ENCODE measurements at regions not wholly inside any gene's neighbourhood (a gene's known extent, or its start where the extent isn't known, plus 50 kb on each side); places are given as distances from the start of the nearest gene placed in this dataset.

DNA sequence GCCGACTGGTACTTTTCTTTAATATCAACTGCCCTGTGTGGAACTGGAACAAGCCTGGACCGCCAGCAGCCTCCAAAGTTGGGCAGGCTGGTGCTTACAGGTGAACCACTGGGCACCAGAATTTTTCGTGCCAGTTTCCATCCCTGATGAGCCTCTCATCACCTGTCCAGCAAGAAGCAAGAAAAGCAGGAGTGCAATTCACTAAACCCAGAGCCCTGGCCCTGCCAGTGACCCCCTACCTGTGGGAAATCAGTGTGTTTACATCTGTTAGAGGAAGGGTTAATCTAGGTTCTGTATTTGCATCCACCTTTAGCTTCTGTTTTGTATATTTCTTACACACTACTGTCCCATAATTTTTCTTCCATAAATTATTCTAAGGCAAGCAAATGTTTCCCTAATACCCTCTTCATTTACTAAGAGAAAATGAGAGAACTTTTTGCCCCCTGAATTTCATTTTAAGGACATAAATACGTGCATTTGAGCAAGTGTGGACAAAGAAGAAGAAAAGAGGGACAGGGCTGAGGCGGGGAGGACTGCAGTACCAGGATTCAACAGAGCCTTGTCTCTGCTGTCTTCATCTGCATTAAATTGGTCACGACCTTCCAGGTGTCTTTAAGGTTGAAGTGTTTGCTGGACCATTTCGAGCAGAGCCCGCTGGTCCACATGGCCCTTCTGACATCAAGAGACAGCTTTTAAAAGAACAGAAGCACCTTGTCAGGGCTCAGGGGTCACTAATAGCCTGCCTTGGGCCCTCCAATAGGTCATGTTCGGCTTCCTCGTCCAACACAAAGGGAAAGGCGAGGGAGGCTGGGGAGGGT is 763.1 kb downstream of the BCL11A start:
- no peak overlapping the region for H3K4me3 ChIP-seq (ENCODE audit: insufficient read depth, low read length, poor library complexity, severe bottlenecking)
- no peaks in the 10 kb centered on the region for H3K27me3 ChIP-seq (ENCODE audit: low read length)
- no peaks in the 10 kb centered on the region for H3F3A ChIP-seq (ENCODE audit: insufficient read depth)
- no peak overlapping the region for H3K4me2 ChIP-seq (ENCODE audit: low read depth, low read length, poor library complexity, severe bottlenecking)
- no peaks in the 10 kb centered on the region for H3K36me3 ChIP-seq (ENCODE audit: low read length)
- no peaks in the 10 kb centered on the region for H3K79me2 ChIP-seq (ENCODE audit: insufficient read depth, low read length)
- no peaks in the 10 kb centered on the region for H4K20me1 ChIP-seq (ENCODE audit: low read depth, low read length)
- TF ChIP-seq EZH2phosphoT487 (conservative IDR thresholded peaks at IDR 0.05; ENCODE audit: low read length) (no peak), CTCF (IDR thresholded peaks at IDR 0.05; ENCODE audit: insufficient read depth, low read length, poor library complexity, severe bottlenecking) (no peak)
- H3K9ac ChIP-seq (ENCODE audit: low read length): no peak overlapping the region
- H3K27ac ChIP-seq (ENCODE audit: low read depth, low read length): no peak overlapping the region
- no peaks in the 10 kb centered on the region for H3K9me2 ChIP-seq (replicated peaks; ENCODE audit: insufficient read depth, low read length)
- H3K9me3 ChIP-seq (ENCODE audit: insufficient read depth, low read length): no peaks in the 10 kb centered on the region
- H2AFZ ChIP-seq (ENCODE audit: low read depth, low read length, severe bottlenecking): no peak overlapping the region

DNA sequence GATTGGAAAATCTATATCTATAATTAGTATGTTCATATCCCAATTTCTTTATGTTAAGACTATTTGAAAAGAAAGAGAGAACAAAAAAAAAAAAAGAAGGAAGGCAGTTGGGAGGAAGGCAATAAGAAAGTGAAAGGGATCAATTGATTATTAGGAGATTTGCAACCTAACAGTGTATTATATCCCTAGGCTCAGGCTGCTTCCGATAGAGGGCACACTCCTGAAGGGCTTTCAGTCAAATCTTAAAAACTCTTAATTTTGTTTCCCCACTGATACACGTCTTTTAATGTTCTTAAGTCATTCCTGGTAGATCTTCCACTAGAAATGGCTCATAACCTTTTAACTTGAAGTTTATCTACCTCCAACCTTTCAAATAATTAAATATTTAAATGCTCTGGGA is 763.9 kb downstream of the BCL11A start:
- no peaks in the 10 kb centered on the region for H3F3A ChIP-seq (ENCODE audit: insufficient read depth)
- H3K79me2 ChIP-seq (ENCODE audit: insufficient read depth, low read length): no peaks in the 10 kb centered on the region
- no peaks in the 10 kb centered on the region for H3K36me3 ChIP-seq (ENCODE audit: low read length)
- H3K9me3 ChIP-seq (ENCODE audit: insufficient read depth, low read length): no peaks in the 10 kb centered on the region
- H4K20me1 ChIP-seq (ENCODE audit: low read depth, low read length): no peaks in the 10 kb centered on the region
- no peaks in the 10 kb centered on the region for H3K27me3 ChIP-seq (ENCODE audit: low read length)
- H3K4me2 ChIP-seq (ENCODE audit: low read depth, low read length, poor library complexity, severe bottlenecking): no peak overlapping the region
- no peak overlapping the region for H3K27ac ChIP-seq (ENCODE audit: low read depth, low read length)
- TF ChIP-seq EZH2phosphoT487 (conservative IDR thresholded peaks at IDR 0.05; ENCODE audit: low read length) (no peak), CTCF (IDR thresholded peaks at IDR 0.05; ENCODE audit: insufficient read depth, low read length, poor library complexity, severe bottlenecking) (no peak)
- H2AFZ ChIP-seq (ENCODE audit: low read depth, low read length, severe bottlenecking): no peak overlapping the region
- no peak overlapping the region for H3K4me3 ChIP-seq (ENCODE audit: insufficient read depth, low read length, poor library complexity, severe bottlenecking)
- H3K9me2 ChIP-seq (replicated peaks; ENCODE audit: insufficient read depth, low read length): no peaks in the 10 kb centered on the region
- H3K9ac ChIP-seq (ENCODE audit: low read length): no peak overlapping the region

- no peaks in the 10 kb centered on the region for H3K9me3 ChIP-seq (ENCODE audit: insufficient read depth, low read length)
- H3K27ac ChIP-seq (ENCODE audit: low read depth, low read length): no peak overlapping the region
- no peaks in the 10 kb centered on the region for H4K20me1 ChIP-seq (ENCODE audit: low read depth, low read length)
- no peaks in the 10 kb centered on the region for H3K36me3 ChIP-seq (ENCODE audit: low read length)
- H2AFZ ChIP-seq (ENCODE audit: low read depth, low read length, severe bottlenecking): no peak overlapping the region
- H3K79me2 ChIP-seq (ENCODE audit: insufficient read depth, low read length): no peaks in the 10 kb centered on the region
- no peaks in the 10 kb centered on the region for H3K27me3 ChIP-seq (ENCODE audit: low read length)
- H3K9me2 ChIP-seq (replicated peaks; ENCODE audit: insufficient read depth, low read length): no peaks in the 10 kb centered on the region
- TF ChIP-seq CTCF (IDR thresholded peaks at IDR 0.05; ENCODE audit: insufficient read depth, low read length, poor library complexity, severe bottlenecking) (no peak), EZH2phosphoT487 (conservative IDR thresholded peaks at IDR 0.05; ENCODE audit: low read length) (no peak)
- no peaks in the 10 kb centered on the region for H3F3A ChIP-seq (ENCODE audit: insufficient read depth)
- no peak overlapping the region for H3K4me3 ChIP-seq (ENCODE audit: insufficient read depth, low read length, poor library complexity, severe bottlenecking)
- no peak overlapping the region for H3K4me2 ChIP-seq (ENCODE audit: low read depth, low read length, poor library complexity, severe bottlenecking)
- H3K9ac ChIP-seq (ENCODE audit: low read length): no peak overlapping the region
These were observed 766.4 kb downstream of the BCL11A start for GRCh38 chr2:59787095-59787494.
